CD4-positive, alpha-beta T cell treated with Interleukin-17A for 1 hour (primary cell): ENCODE measurements at regions not wholly inside any gene's neighbourhood (a gene's known extent, or its start where the extent isn't known, plus 50 kb on each side); places are given as distances from the start of the nearest gene placed in this dataset.
A peak's percentile ranks its signal among the peaks of the same experiment; 100 is the strongest.
"Not testable (repeated sequence)": the region's sequence is repeated elsewhere in the genome, so short reads cannot be mapped to it uniquely, and the experiment has no call there.

Experiments used
- DNase-seq: peaks from one replicate; pipeline ENCODE4 v3.0.0-alpha.2; 2020

DNA sequence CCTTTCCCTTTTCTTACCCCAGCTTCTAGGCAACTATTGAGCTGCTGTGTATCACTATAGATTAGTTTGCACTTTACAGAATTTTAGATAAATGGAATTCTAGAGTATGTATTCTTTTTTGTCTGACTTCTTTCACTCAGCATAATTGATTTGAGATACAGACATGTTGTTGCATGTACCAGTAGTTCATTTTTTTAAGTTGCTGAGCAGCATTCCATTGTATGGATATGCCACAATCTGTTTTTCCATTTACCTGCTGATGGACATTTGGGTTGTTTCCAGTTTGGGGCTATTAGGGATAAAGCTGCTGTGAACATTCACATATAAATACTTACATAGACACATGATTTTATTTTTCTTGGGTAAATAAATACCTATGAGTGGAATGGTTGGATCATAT lies 135.7 kb downstream of the IGF1 start:
- DNase-seq = no peak

- DNase-seq = no peak
Observed at GRCh38 chr12:102343361-102344121, 136.8 kb downstream of the IGF1 start.

- DNase-seq = no peak
Observed at GRCh38 chr12:102342281-102343006, 137.9 kb downstream of the IGF1 start.

GRCh38 chr12:102334765-102335164 lies 137.1 kb upstream of the PMCH start:
- no peak for DNase-seq

DNA sequence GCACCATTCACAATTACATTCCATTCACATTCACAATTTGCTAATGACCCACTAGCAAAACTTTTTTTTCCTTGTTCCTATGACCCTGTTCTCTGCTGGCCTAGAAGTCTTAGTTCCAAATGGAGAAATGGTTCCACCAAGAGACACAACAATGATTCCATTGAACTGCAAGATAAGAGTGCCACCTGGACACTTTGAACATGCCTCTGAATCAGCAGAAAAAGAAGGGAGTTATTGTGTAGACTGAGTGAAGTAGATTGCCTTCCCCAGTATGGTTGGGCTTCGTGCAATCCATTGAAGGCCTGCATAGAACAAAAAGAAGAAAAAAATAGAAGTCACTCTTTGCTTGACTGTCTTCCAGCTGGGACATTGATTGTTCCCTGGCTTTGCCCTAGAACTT lies 133.8 kb upstream of the PMCH start:
- no peak for DNase-seq

GRCh38 chr12:102329883-102330282 lies 132.2 kb upstream of the PMCH start:
- no peak for DNase-seq

GRCh38 chr12:102326982-102327381 lies 129.3 kb upstream of the PMCH start:
- DNase-seq = no peak

GRCh38 chr12:102325108-102325507 lies 127.5 kb upstream of the PMCH start:
- not testable (repeated sequence) for DNase-seq

GRCh38 chr12:102323799-102324198 lies 126.2 kb upstream of the PMCH start:
- no peak for DNase-seq

GRCh38 chr12:102322254-102322653 lies 124.6 kb upstream of the PMCH start:
- no peak for DNase-seq

- no peak for DNase-seq
Observed at GRCh38 chr12:102321305-102322082, 123.9 kb upstream of the PMCH start.

DNA sequence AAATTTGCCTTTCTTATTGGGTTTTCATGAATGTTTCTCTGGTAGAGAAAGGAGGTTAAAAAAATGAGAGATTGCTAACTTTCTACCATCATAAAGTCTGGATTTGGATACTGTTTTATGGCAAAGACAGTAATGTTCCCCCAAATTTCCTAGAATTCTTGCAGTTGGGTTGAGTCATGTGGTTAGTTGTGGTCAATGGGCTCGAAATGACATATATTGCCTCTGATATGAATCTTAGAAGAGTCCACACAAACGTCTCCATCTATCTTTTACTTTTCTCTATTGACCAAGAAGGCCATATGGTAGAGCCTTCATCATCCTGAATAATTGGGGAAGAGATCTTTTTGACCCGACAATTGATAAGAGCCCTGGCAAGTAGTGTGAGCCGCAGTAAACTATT lies 119.5 kb upstream of the PMCH start:
- no peak for DNase-seq

DNA sequence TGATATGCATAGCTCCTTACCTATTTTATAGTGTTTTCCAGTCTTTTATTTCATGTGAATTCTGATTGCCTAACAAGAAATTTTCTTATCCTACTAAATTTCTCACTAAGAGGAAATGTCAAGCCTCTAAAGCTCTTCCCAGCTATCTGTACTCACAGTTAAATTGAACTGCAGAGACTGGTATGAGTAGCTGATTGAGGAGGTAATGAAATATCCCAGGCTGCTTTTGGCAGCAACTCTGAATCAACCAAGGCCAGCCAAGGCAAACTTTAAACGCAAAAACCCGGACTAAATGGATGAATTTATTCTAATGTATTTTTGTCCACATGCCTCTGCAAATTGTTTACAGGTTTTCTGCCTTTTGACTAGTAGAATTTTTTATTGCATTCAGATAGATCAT lies 119.1 kb upstream of the PMCH start:
- DNase-seq = no peak

DNA sequence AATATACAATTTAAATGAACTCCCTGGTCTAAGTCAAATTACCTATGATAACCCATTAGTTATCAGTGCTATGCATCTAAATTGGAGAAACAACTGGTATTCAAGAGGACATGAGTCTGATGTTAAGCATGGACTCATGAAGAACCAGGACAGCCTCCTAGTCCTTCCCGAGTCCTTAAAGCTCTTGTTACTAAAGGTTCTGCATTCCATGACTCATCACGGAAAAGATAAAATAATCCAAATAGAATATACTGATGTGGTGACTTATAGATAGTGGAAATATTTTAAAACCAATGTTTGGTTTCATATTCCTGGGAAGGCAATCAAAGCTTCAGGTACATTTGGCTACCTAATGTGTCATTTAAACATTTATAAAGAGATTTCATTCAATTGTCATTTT lies 117.2 kb upstream of the PMCH start:
- no peak for DNase-seq

GRCh38 chr12:102313116-102313971 lies 115.7 kb upstream of the PMCH start:
- DNase-seq = not testable (repeated sequence)

- DNase-seq = no peak
Observed at GRCh38 chr12:102305486-102305885, 107.9 kb upstream of the PMCH start.

DNA sequence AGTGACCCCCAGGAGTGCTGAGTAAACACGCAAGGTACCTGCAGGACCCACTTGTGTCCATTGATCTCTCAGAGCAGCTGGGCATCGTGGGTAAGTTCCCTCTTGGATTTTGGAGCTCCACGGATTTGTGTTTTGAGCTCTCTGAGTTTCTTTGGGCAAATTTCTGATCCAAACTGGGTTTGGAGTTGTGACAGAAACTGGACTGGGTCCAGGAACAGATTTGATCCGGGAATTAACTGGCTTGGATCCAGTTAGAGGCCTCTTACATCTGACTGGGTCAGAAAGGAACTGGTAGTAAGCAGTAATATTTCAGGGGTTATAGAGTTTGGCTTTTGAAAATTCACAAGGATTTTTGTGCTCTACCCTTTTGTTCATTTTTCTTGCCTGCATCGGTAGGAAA lies 107.0 kb upstream of the PMCH start:
- DNase-seq = not testable (repeated sequence)

- no peak for DNase-seq
Observed at GRCh38 chr12:102302553-102302952, 104.9 kb upstream of the PMCH start.

DNA sequence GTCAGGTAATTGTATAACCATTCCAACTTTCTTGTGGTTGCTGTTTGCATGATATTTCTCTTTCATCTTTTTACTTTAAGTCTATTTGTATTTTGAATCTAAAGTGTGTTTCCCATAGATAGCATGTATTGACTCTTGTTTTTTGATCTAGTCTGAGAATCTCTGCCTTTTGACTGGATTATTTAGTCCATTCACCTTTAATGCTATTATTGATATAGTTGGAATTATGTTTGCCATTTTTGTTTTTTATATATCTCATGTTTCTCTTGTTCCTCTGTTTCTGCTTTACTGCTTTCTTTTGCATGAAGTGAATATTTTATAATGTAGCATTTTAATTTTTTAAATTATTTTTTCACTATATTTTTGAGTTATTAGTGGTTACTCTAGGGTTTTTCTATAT lies 103.9 kb upstream of the PMCH start:
- no peak for DNase-seq

- peak; percentile 9 for DNase-seq
Observed at GRCh38 chr12:102300824-102301461, 103.3 kb upstream of the PMCH start.

- DNase-seq = no peak
Observed at GRCh38 chr12:102299731-102300130, 102.1 kb upstream of the PMCH start.

DNA sequence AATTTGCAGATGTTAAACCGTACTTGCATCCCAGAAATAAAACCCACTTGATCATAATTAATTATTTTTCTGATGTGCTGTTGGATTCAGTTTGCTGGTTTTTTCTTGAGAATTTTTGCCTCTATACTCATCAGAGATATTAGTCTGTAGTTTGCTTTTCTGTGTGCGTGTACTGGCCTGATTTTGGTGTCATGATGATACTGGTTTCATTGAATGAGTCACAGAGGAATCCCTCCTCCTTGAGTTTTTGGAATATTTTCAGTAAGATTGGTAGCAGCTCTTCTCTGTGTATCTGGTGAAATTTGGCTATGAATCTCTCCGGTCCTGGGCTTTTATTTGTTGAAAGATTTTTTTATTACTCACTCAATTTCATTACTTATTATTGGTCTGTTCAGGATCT lies 100.4 kb upstream of the PMCH start:
- DNase-seq = no peak
